ENCODE measurements at regions not wholly inside any gene's neighbourhood (a gene's known extent, or its start where the extent isn't known, plus 50 kb on each side); places are given as distances from the start of the nearest gene placed in this dataset.

DNA sequence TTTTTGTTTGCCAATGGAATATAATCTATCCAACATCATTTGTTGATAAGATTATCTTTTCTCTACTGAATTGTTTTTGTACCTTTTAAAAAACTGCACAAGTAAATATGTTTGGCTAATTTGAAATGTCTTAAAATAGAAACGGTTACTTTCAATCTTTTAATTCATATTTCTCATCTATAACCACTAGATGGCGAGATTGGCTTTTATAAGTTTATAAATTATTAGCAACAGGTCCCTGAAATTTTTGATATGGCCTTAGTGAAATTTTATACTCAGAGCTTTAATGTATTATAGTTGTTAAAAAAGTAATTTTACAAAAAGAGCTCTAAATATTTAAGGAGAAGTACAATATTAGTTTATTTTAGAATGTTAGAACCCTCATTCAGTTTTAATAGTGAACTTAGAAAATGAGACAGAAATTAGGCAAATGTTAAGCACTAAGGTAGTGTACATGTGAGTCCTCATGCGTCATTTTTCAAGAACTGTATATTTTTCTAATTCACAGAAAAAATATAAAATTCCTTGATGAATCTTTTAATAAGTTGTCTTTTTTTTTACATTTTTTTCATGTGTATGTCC is 592.5 kb downstream of the ARL4A start:
- Histone ChIP-seq H4K20me1 (replicated peaks; ENCODE audit: insufficient read depth) (no peaks in the 10 kb centered on the region), H3K79me2 (replicated peaks; ENCODE audit: insufficient read depth) (no peaks in the 10 kb centered on the region), H3K4me3 (no peak overlapping the region), H3K4me1 (ENCODE audit: insufficient read depth) (no peaks in the 10 kb centered on the region), H3K27ac (ENCODE audit: low read depth) (no peak overlapping the region), H3K27me3 (ENCODE audit: insufficient read depth) (no peaks in the 10 kb centered on the region), H3K4me2 (no peak overlapping the region), H3K36me3 (ENCODE audit: insufficient read depth) (no peaks in the 10 kb centered on the region), H3F3A (replicated peaks; ENCODE audit: low read depth) (no peaks in the 10 kb centered on the region), H2AFZ (no peak overlapping the region), H3K9me2 (ENCODE audit: insufficient read depth) (no peaks in the 10 kb centered on the region)
- Mint-ChIP-seq H3K27ac (no peak overlapping the region), H3K27me3 (ENCODE audit: insufficient read depth, low read depth, poor library complexity) (no peaks in the 10 kb centered on the region), H3K36me3 (ENCODE audit: low read depth) (peaks cover 4% of the 10 kb centered on the region), H3K4me3 (no peak overlapping the region), H3K4me1 (no peaks in the 10 kb centered on the region), H3K9me3 (peaks cover 4% of the 10 kb centered on the region)
- no peak for ATAC-seq
- no peak for TF ChIP-seq JUNB (IDR thresholded peaks at IDR 0.05; ENCODE audit: unreplicated experiment)
- no peak for TF ChIP-seq ZNF114 (CRISPR knock-in tag; IDR thresholded peaks at IDR 0.05)
- TF ChIP-seq, protein P1, sequence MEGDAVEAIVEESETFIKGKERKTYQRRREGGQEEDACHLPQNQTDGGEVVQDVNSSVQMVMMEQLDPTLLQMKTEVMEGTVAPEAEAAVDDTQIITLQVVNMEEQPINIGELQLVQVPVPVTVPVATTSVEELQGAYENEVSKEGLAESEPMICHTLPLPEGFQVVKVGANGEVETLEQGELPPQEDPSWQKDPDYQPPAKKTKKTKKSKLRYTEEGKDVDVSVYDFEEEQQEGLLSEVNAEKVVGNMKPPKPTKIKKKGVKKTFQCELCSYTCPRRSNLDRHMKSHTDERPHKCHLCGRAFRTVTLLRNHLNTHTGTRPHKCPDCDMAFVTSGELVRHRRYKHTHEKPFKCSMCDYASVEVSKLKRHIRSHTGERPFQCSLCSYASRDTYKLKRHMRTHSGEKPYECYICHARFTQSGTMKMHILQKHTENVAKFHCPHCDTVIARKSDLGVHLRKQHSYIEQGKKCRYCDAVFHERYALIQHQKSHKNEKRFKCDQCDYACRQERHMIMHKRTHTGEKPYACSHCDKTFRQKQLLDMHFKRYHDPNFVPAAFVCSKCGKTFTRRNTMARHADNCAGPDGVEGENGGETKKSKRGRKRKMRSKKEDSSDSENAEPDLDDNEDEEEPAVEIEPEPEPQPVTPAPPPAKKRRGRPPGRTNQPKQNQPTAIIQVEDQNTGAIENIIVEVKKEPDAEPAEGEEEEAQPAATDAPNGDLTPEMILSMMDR (conservative IDR thresholded peaks at IDR 0.05; ENCODE audit: low read depth in 2 of 2): peak in 1 of 2 experiments; percentile 84; a peak in 3 of 4 replicates
- DNase-seq (ENCODE audit: low spot score): peak; percentile 70

DNA sequence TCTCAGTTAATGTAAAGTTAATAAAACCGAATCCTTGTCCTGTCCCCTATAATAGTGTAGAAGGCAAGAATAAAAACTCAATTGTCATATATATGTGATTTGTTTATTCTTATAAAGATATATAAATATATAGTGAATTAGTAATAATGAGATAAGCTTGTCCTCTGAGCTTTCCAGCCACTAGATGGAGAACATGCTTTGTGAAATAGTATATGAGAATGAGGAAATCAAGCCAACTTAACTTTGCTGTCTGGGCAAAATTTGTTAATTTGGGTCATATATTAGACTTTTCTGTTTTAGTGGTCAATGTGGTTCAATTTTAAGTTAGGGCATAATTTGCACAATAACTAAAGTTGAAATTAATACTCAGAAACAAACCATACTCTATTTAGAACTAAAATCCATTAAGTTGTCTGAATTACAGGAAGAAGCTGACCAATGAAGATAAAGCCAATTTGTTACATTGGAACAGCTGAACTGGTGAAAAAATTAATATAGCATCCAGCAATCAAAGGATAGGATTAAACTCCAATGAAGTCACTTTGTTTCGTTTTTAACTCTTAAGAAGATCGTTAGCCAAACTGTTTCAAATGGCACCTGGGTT is 595.0 kb downstream of the ARL4A start:
- Mint-ChIP-seq H3K27me3 (ENCODE audit: insufficient read depth, low read depth, poor library complexity) (peaks cover 1% of the 10 kb centered on the region), H3K27ac (no peak overlapping the region)
- no peak for ATAC-seq

More for the DNA sequence above, 595.0 kb downstream of the ARL4A start:
- H3K4me3 Mint-ChIP-seq: no peak overlapping the region
- no peak overlapping the region for H3K4me2 ChIP-seq
- H3K36me3 Mint-ChIP-seq (ENCODE audit: low read depth): no peaks in the 10 kb centered on the region
- no peak for TF ChIP-seq POLR2AphosphoS5 (IDR thresholded peaks at IDR 0.05; ENCODE audit: low read depth)
- TF ChIP-seq ZNF331 (CRISPR knock-in tag; IDR thresholded peaks at IDR 0.05; ENCODE audit: low read depth): no peak
- TF ChIP-seq, protein P1 (conservative IDR thresholded peaks at IDR 0.05; ENCODE audit: low read depth in 2 of 2): peak; percentile 39 to 60
- peak; percentile 32 for DNase-seq (ENCODE audit: low spot score)
- H3K4me1 ChIP-seq (ENCODE audit: insufficient read depth): no peaks in the 10 kb centered on the region
- H2AFZ ChIP-seq: no peak overlapping the region
- no peak overlapping the region for H3K4me3 ChIP-seq
- no peaks in the 10 kb centered on the region for H3K36me3 ChIP-seq (ENCODE audit: insufficient read depth)
- H3F3A ChIP-seq (replicated peaks; ENCODE audit: low read depth): no peaks in the 10 kb centered on the region
- H3K79me2 ChIP-seq (replicated peaks; ENCODE audit: insufficient read depth): no peaks in the 10 kb centered on the region
- H3K27me3 ChIP-seq (ENCODE audit: insufficient read depth): no peaks in the 10 kb centered on the region
- H3K27ac ChIP-seq (ENCODE audit: low read depth): no peak overlapping the region
- H3K9me3 Mint-ChIP-seq: no peaks in the 10 kb centered on the region
- H3K9me2 ChIP-seq (ENCODE audit: insufficient read depth): no peaks in the 10 kb centered on the region
- H4K20me1 ChIP-seq (replicated peaks; ENCODE audit: insufficient read depth): no peaks in the 10 kb centered on the region
- no peaks in the 10 kb centered on the region for H3K4me1 Mint-ChIP-seq

Data from GM23338 (cell line).